HG03457 (cell line): ENCODE measurements at regions not wholly inside any gene's neighbourhood (a gene's known extent, or its start where the extent isn't known, plus 50 kb on each side); places are given as distances from the start of the nearest gene placed in this dataset.

ENCODE experiments used
- ATAC-seq: cut with Tn5 transposase; IDR thresholded peaks from one replicate; pipeline ENCODE4 v1.9.1; 2021; ENCODE audit warnings: moderate number of reproducible peaks; ENCODE audit not compliant: unreplicated experiment

DNA sequence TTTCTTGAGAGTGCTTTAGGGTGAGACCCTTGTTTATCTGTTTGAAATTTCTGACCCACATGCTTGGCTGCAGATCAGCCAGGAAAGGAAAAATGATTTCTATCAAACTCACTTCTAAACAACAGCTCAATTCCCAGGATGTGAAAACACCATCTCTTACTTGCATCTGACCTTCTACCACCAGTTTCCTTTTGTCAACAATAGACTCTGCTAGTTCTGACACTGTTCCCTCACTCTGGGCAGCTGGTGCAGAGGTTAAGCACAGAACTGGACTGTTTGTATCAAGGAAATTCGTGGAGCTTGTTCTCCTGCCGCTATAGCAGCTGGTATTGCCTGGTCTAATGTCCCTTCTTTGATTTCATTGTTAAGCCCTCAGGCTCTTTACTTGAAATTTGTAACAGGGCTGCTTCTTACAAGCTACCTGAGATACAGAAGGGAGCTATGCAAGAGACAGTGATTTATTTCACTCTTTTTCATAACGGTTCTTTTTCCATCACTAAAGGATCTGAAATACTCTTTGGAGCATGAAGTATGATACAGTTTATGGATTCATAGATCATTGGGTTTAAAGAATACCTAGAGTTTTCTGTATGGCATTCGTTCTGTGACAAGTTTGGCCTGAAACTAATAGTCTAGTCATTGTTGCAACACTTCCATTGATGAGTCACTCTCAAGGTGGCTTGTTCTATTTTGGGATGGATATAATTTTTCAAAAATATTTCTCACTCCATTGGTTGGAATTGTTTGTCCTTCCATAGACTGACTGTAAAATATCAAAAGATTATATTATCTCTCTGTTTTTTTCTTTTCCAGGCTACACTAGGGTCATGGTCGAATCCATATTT lies 178.2 kb upstream of the ZC3H12C start:
- ATAC-seq, result no peak

DNA sequence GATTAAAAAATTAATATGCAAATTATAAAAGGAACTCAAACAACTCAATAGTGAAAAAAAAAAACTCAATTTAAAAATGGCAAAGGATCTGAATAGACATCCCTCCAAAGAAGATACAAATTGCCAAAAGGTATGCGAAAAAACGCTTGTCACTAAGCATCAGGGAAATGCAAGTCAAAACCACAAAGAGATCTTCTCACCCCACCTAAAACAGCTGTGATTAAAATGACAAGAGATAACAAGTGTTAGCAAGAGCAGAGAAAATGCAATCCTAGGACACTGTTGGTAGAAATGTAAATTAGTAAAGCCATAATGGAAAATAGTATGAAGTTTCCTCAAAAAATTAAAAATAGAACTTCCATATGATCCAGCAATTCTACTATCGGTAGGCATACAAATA lies 166.3 kb upstream of the ZC3H12C start:
- ATAC-seq, result no peak

DNA sequence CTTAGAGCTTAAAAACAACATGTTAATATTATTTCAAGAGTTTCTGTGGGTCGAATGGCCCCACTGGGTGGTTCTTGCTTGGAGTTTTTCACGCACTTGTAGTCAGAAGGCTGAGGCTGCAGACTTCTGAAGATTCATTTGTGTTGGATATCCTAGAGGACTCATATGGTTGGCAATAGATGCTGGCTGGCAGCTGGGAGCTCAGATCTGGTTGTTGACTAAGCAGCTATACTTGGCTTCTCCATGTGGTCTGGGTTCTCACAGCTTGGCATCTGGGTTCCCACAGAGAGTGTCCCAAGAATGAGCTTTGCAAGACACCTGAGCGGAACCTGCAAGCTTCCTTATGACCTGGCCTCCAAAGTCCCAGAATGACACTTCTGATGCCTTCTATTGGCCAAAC lies 163.9 kb upstream of the ZC3H12C start:
- no peak for ATAC-seq

DNA sequence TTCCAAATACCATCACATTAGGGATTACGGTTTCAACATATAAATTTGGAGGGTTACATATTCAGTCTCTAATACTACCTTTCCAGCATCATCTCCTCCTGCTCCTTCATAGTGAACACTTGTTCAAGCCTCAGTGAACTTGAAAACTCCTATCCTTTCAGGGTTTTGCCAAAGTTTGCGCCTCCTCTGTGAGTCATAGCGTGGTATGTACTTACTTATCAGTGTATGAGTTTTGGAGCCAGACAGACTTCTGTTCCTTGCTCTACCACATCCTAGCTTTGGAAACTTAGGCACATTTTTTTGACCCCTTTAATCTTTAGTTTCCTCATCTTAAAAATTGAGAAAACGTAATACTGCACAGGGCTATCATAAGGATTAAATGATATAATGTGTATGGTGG lies 160.1 kb upstream of the ZC3H12C start:
- no peak for ATAC-seq

DNA sequence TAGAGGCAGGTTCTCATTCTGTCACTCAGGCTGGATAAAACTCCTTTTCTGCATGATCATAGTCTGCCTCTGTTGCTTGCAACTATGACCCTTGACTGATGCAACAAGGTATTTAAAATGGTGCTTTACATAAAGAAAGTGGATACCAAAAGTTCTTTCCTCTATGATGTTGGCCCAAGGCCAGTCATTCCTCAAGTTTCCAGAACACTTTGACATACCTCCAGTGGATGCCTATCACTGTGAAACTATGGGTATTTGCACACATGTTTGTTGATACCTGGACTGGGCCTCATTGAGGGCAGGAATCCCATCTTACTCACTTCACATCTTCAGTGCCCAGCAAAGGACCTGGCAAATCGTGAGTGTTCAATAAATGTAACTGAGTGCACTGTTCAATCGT lies 159.0 kb upstream of the ZC3H12C start:
- no peak for ATAC-seq

DNA sequence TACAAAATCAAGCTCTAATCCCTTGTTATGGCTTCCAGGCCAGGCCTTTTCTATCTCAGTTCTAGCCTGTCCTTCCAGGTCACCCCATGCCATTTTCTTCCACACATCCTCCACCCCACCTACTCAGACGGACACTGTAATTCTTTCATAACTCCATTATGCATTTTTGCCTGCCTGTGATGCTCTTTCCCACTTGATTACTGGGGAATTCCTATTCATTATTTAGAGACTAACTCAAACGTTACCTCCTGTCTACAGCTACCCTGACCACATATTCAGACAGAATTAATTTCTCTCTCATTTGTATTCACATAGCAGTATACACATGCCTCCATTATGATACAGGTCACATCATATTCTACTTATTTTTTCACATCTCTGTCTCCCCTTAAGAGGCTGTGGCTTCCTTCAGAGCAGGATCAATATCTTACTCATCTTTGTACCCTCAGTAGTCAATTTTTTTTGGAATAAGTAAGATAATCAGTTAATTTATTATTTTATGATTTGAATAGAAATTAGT lies 156.5 kb upstream of the ZC3H12C start:
- no peak for ATAC-seq

DNA sequence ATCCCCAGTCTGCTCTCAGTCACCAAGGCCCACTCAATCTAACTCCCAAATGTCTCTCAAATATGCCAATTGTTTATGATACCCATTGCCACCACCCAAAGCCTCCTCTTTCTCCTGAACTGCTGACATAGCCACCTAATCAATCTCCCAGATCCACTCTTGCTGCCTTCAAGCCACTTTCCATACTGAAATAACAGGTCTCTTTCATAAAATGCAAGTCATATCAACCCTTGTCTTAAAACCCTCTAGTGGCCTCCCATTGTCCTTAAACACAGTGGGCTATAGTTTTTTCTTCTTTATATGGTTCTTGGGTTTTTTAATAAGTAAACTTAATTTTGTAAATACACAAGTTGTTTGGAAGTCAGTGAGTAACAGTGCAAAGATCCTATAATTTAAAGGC lies 155.2 kb upstream of the ZC3H12C start:
- ATAC-seq, result no peak

DNA sequence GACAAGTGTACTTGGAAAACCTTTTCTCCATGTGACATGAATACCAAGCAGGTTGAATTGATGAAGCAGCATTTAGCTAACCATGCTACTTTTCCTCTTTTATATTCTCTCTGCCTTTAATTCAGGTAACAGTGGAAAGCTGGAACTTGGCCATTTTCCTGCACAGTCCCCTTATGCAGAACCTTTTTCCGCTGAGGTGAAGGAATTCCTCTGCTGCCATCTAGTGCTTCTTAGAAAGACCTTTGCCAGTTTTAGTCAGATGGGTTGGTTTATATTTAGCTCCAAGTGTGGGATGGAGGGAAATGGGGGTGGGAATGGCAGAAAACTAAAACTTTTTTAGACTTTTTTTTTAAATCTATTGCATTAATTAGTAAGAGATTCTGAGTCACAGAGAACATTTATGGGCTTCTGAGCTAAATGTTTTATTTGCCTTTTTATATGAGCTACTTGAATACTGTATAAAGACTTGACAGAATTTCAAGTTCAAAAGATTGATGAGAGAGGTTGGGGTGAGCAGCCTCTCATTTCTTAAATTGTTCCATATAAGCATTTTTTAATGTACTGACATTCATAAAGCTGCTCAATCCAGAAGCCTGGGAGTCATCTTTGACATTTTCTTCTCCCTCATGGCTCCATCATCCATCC lies 153.9 kb upstream of the ZC3H12C start:
- ATAC-seq, result no peak

DNA sequence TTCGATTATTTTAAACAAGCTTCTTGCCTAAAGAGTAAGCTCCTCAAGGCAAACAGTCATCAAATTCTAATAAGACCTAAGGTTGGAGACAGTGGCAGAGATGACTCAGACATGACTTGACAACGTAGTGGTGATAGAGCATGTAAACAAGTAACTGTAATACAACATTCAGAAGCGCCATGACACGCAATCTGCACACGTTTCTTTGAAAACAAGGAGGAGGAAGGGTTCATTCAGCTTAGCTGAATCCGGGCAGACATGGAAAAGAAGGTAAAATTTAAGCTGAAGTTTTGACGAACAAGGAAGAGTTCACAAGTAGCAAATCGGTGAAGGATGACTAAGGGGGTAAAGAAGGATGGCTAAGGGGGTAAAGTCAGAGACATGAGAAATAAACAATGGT lies 152.4 kb upstream of the ZC3H12C start:
- ATAC-seq, result no peak

DNA sequence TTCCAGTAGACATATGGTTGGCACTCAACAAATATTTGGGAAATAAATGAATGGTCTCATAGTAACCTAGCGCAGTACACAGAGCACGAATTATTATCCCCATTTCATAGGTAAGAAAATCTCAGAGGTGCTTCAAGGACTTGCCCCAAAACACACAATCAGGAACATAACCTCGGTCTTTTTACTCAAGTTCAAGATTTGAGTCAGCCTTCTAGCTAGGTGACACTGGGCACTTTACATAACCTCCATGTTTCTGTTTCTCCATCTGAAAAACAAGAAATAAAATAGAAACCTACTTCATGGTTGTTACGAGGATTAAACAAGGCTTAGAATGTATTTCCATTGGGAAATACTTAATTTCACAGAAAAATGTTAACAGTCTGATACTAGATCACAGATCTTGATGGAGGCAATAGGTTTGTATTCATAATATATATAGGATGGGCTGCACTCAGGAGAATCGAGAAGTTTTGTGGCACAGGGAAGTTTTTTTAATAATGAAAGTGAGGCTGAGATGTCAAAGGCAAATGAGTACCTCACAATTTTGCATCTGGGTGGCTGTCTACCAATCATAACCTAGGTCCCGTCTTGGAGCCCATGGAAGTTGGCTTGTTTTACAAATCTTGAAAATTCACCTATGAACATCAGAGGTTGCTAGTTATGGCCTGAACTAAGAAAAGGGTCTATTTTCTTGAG lies 147.4 kb upstream of the ZC3H12C start:
- peak; percentile 61 for ATAC-seq

DNA sequence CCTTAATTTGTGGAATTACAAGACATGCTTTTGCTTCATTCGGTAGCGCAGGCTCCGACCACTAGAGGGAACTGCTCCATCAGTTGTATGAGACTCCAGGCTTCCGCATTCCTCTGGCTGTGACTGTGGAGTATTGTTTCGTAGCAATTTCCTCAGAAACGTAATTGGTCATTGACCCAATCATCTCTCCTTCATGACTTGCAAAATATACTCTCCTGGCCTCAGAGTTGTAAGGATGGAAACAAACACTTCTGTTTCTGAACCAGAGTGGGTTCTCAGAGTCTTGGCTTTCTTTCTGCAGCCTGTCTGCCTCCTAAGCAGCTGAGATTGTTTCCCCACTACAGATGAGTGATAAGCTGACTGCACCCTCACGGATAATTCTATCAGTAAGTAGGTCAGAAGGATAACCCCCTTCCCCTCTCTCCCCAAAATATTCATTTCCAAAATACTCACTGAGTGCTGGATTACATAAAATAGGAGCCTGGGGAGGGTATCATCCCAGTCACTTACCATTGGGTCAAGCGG lies 146.8 kb upstream of the ZC3H12C start:
- peak; percentile 82 for ATAC-seq

DNA sequence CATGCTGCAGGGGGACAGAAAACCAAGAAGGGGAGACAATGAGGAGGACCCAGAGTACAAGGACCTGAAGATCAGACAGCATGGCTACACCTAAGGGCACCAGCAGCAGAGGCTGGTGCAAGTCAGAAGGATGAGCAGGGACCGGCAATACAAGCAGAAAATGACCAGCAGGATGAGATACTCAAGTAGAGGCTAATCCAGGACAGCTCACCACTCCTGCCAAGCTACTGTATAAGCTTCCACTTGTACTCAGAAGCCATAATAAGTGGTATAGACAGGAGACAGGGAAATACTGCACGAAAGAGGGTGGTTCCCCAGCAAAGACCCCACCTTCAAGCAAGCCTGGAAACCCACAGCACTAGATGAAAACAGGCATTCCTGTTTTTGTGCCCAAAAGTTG lies 138.7 kb upstream of the ZC3H12C start:
- no peak for ATAC-seq

DNA sequence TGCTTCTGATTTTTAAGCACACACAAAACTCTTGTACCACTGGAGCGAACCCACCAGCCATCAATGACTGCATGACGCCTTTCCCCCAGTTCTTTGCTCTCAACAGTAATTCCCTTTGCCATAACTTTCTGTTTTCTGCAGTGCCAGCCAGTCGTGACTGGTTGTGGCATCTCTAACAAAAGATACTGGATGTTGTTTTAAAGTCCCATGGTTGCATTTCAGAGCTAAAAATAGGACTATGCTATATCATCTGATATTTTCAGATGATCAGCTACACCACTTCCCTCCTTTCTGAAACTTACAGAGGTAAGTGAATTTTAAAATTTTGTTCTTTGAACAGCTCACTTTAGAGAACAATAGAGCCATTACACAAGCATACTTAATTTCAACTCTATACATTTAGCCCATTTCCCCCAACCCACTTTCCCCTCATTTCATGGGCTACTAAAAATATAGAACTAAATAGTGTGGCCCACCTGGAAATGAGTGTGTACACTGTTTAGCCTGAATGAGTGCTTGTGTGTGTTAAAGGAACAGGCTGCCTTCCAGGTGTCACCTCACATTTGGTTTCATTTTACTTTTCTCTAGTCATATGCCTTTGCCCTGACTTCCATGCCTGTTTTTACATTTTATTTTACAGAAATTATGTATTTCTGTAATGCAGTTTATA lies 136.9 kb upstream of the ZC3H12C start:
- peak; percentile 65 for ATAC-seq

DNA sequence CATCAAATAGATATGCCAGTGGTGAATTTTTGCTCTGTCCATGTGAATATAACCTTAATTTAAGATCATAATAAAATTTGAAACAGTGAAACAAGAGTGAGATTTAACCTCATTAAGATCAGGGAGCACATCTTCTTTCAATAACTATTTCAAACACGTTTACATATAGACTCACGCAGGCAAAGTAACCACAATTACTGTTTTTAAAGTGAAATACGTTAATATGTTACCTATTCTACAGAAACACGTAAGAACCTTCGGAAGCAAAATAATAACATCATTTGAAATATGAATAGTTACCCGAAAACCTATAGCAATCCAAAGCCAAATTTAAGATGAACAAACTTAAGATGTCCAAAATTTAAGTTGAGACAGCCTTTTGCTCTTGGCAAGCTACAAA lies 136.2 kb upstream of the ZC3H12C start:
- ATAC-seq, result no peak

DNA sequence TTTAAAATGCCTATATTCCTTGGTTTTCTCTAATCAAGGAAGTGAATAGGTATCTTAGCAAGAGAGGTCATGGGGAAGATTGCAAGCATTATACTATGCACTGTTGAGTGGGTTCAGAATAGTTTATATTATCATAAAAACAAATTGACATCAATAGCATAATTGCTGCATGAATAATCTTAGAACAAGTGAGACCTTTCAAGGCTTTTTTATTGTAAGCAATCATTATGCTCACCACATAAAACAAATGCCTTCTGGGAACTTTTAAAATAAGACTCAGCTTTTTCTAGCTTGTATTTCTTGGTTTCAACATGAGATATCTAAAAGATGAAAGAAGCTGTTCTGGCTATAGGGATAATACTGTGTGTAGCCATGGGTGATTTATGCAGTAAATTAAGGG lies 135.6 kb upstream of the ZC3H12C start:
- no peak for ATAC-seq

DNA sequence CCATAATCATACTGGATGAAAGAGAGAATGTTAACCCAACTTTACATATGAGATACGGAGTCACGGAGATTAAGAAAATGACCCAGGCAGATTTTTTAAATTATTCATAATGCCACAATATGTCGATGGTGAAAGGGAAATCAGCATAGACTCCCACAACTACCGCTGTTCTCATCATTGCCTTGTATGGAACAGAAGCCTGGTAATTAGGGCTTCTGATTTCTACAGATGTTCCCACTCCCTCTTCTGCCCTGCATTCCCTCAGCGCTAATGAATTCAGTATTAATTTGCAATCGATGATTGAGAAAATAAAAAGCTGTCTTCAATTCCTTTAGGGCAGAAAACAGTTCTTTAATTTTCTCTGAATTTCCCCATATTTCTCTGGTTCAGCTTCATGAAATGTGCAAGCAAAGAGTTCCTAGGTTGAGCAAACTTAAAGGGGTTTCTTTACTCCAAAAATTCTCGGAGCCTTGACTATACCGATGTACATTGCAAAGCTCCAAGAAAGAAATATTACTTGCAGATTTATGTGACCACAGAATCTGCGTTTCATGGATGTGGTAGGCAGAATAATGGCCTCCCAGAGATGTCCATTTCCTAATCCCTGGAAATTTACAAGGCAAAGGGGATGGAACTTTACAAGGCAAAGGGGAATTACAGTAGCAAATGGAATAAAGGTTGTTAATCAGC lies 134.9 kb upstream of the ZC3H12C start:
- ATAC-seq, result no peak

DNA sequence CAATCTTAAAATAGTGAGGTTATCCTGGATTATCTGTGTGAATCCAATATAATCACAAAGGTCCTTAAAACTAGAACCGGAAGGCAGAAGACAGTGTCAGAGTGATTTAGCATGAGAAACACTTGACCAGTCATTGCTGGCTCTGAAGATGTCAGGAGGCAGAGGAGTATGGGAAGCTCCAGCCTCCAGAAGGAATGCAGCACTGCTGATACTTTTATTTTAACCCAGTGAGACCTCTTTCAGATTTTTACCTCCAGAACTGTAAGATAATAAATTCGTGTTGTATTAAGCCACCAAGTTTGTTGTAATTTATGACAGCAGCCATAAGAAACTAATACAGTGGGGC lies 134.4 kb upstream of the ZC3H12C start:
- ATAC-seq, result no peak

DNA sequence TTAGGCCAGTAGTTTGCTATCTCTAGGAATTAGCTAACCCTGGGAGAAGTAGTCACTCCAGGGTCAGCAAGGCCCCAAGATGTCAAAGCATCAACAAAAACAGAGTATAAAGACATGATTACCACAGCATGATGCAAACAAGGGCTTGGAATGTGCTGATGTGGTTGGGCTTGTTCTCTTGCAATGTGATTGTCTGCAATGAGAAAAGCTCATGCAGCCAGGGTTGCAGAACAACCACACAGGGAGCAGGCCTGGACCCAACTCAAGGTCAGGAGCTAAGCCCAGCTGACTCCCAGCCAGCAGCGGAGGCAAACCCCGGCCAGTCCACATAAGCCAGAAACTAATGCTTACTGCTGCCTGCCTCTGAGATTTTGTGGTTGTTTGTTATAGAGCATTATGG lies 132.4 kb upstream of the ZC3H12C start:
- ATAC-seq, result no peak

DNA sequence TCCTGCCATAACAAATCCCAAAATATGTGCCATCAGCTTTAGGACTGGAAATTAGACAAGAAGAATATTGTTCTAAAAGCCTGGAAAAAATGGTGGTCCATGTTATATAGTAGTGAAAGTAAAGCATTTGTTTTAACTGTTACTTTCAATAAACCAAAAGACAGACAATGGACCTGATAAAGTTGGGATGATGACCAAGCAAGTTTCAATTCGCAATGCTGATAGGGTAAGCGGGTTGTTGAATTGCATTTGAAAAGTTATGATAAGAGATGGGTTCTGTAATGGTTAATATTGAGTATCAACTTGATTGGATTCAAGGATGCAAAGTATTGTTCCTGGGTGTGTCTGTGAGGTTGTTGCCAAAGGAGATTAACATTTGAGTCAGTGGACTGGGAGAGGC lies 131.9 kb upstream of the ZC3H12C start:
- ATAC-seq, result no peak

DNA sequence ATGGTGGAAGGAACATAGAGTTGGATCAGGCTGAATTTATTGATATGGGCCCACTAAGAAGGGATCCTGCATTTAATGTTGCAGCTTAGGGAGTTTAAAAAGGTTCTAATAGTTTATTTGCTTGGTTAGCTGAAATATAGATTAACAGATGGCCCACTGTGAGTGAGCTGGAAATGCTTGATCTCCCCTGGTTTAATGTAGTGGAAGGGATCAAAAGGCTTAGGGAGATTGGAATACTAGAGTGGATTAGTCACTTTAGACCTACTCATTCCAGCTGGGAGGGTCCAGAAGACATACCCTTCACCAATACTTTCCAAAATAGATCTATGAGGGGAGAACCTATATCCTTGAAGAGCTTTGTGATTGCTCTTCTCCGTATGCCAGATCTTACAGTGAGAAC lies 130.1 kb upstream of the ZC3H12C start:
- no peak for ATAC-seq

DNA sequence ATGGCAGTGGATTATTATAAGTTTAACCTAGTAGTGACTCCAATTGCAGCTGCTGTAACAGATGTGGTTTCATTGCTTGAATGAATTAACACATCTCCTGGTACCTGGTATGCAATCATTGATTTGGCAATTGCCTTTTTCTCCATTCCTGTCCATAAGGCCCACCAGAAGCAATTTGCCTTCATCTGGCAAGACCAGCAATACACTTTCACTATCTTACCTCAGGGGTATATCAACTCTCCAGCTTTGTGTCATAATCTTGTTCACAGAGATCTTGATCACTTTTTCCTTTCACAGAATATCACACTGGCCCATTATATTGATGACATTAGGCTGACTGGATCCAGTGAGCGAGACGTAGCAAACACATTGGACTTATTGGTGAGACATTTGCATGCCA lies 128.7 kb upstream of the ZC3H12C start:
- no peak for ATAC-seq
